ENCODE measurements at regions not wholly inside any gene's neighbourhood (a gene's known extent, or its start where the extent isn't known, plus 50 kb on each side); places are given as distances from the start of the nearest gene placed in this dataset.
"Not testable (repeated sequence)": the region's sequence is repeated elsewhere in the genome, so short reads cannot be mapped to it uniquely, and the experiment has no call there.

DNA sequence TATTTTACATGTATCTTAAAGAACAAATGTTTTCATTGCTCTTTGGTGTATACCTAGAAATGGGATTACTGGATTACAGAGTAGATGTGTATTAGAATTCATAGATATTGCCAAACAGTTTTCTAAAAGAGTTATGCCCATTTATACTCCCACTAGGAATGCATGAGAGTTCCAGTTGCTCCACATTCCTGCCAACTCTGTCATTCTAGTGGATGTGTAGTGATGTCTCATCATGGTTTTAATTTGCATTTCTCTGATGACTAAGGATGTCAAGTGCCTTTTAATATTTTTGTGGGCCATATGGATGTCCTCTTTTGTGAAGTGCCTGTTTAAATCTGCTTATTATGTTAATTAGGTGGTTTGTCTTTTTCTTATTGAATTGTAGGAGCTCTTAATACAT lies 65.6 kb upstream of the BMP2K start:
- H3K4me3 Mint-ChIP-seq, result no peak overlapping the region
- no peak overlapping the region for H3K27ac Mint-ChIP-seq
- H3K36me3 ChIP-seq (replicated peaks in 1 of 2; ENCODE audit: control extremely low read depth in 1 of 2, control insufficient read depth in 1 of 2, extremely low read depth in 1 of 2, insufficient read depth in 2 of 2, low read length in 1 of 2), result no peaks in the 10 kb centered on the region
- H3K27ac ChIP-seq (ENCODE audit: low read length in 2 of 2), result no peak overlapping the region
- H3K4me1 ChIP-seq (ENCODE audit: control insufficient read depth in 2 of 2, insufficient read depth in 2 of 2, low read length in 2 of 2), result peaks cover 15 to 23% of the 10 kb centered on the region in 2 donors
- peaks cover 0 to 5% (median 4%) of the 10 kb centered on the region in 3 donors for H3K9me3 ChIP-seq (ENCODE audit: control extremely low read depth in 1 of 3, control insufficient read depth in 2 of 3, insufficient read depth in 1 of 3, low read length in 2 of 3)
- ATAC-seq (ENCODE audit: low read depth), result no peak
- H3K9me3 Mint-ChIP-seq (ENCODE audit: insufficient read depth), result no peaks in the 10 kb centered on the region
- H3K4me1 Mint-ChIP-seq, result peaks cover 23% of the 10 kb centered on the region
- TF ChIP-seq, protein P1, sequence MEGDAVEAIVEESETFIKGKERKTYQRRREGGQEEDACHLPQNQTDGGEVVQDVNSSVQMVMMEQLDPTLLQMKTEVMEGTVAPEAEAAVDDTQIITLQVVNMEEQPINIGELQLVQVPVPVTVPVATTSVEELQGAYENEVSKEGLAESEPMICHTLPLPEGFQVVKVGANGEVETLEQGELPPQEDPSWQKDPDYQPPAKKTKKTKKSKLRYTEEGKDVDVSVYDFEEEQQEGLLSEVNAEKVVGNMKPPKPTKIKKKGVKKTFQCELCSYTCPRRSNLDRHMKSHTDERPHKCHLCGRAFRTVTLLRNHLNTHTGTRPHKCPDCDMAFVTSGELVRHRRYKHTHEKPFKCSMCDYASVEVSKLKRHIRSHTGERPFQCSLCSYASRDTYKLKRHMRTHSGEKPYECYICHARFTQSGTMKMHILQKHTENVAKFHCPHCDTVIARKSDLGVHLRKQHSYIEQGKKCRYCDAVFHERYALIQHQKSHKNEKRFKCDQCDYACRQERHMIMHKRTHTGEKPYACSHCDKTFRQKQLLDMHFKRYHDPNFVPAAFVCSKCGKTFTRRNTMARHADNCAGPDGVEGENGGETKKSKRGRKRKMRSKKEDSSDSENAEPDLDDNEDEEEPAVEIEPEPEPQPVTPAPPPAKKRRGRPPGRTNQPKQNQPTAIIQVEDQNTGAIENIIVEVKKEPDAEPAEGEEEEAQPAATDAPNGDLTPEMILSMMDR (IDR thresholded peaks at IDR 0.05), result no peak
- no peak for TF ChIP-seq EZH2 (IDR thresholded peaks at IDR 0.05; ENCODE audit: borderline replicate concordance, insufficient read depth, low read depth, low read length, poor library complexity, severe bottlenecking)
- no peak overlapping the region for H3K4me2 ChIP-seq (replicated peaks; ENCODE audit: low read depth, low read length, poor library complexity, severe bottlenecking)
- no peak overlapping the region for H3K9ac ChIP-seq (ENCODE audit: low read length)
- intact Hi-C loops (cut with micrococcal nuclease), result no loop called here
- no peak overlapping the region for H3K4me3 ChIP-seq (ENCODE audit: control extremely low read depth in 1 of 5, extremely low read depth in 1 of 5, insufficient read depth in 1 of 5, low read depth in 2 of 5, low read length in 4 of 5)
- no peaks in the 10 kb centered on the region for H3K27me3 Mint-ChIP-seq
- ChIA-PET CTCF (interaction anchor here (1.3 to 1.7 kb wide), 2 partner anchors 11 to 15 kb away, joined by 3 to 5 read pairs; no protein-coding TSS in a partner anchor), POLR2A (no interaction called here)
- no peaks in the 10 kb centered on the region for H3K79me2 ChIP-seq (ENCODE audit: control insufficient read depth, insufficient read depth, low read length)
- no peak overlapping the region for H2AFZ ChIP-seq (ENCODE audit: insufficient read depth, low read depth, low read length, poor library complexity, severe bottlenecking)
- no peaks in the 10 kb centered on the region for H3K27me3 ChIP-seq (replicated peaks in 1 of 4; ENCODE audit: control extremely low read depth in 1 of 4, control insufficient read depth in 3 of 4, insufficient read depth in 4 of 4, low read length in 3 of 4)
- H4K20me1 ChIP-seq (ENCODE audit: control insufficient read depth, insufficient read depth, low read length, poor library complexity, severe bottlenecking), result no peaks in the 10 kb centered on the region
- DNase-seq, result no peak

DNA sequence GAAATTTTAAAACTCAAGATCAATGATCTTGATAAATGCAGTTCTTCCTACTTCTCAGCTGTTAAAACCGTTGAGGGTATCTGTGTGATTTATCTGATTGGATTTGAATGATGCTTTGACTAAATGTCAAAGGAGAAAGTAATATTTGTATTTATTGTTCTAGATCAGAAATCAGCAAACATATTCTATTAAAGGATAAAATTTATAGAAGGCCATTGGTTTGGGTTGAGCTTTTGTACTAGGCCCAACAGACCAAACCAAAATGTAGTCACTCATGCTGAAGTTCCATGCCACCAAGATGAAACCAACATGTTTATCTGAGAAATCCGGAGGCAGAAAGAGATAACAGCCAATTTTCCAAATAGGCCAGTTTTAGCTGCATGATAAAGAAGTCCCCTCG lies 64.5 kb upstream of the BMP2K start:
- CTCF ChIA-PET, result interaction anchor here (2.4 kb wide), 1 partner anchor 43 kb away, joined by 5 read pairs; no protein-coding TSS in a partner anchor

DNA sequence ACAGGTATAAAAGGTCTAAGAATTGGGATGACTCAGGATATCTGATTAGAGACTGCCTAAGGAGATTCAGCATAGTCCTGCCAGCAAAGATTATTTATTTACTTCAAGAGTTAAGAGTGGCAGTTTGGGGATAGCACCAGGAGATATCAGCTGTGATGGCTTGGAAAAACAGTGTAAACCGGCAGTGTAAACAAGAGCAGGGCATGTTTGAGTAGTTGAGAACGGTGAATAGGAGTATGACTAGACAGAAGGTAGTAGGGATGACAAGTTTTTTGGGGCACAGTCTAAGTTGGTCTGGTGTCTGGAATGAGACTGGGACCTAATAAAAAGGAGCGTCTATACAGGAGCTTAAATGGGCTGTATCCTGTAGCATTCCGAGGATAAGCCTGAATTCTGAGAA lies 61.6 kb upstream of the BMP2K start:
- H3K4me1 Mint-ChIP-seq; H3K27ac Mint-ChIP-seq; ATAC-seq (ENCODE audit: low read depth); H3K9me3 ChIP-seq (ENCODE audit: control extremely low read depth in 1 of 3, control insufficient read depth in 2 of 3, insufficient read depth in 1 of 3, low read length in 2 of 3); H3K4me1 ChIP-seq (ENCODE audit: control insufficient read depth in 2 of 2, insufficient read depth in 2 of 2, low read length in 2 of 2); H3K36me3 ChIP-seq (replicated peaks in 1 of 2; ENCODE audit: control extremely low read depth in 1 of 2, control insufficient read depth in 1 of 2, extremely low read depth in 1 of 2, insufficient read depth in 2 of 2, low read length in 1 of 2); H3K4me3 Mint-ChIP-seq; H3K27me3 Mint-ChIP-seq; H4K20me1 ChIP-seq (ENCODE audit: control insufficient read depth, insufficient read depth, low read length, poor library complexity, severe bottlenecking); H3K79me2 ChIP-seq (ENCODE audit: control insufficient read depth, insufficient read depth, low read length); intact Hi-C loops (cut with micrococcal nuclease); H3K4me2 ChIP-seq (replicated peaks; ENCODE audit: low read depth, low read length, poor library complexity, severe bottlenecking); POLR2A ChIA-PET; H2AFZ ChIP-seq (ENCODE audit: insufficient read depth, low read depth, low read length, poor library complexity, severe bottlenecking); H3K9me3 Mint-ChIP-seq (ENCODE audit: insufficient read depth); H3K9ac ChIP-seq (ENCODE audit: low read length); DNase-seq; H3K4me3 ChIP-seq (ENCODE audit: control extremely low read depth in 1 of 5, extremely low read depth in 1 of 5, insufficient read depth in 1 of 5, low read depth in 2 of 5, low read length in 4 of 5); H3K27ac ChIP-seq (ENCODE audit: low read length in 2 of 2); H3K27me3 ChIP-seq (replicated peaks in 1 of 4; ENCODE audit: control extremely low read depth in 1 of 4, control insufficient read depth in 3 of 4, insufficient read depth in 4 of 4, low read length in 3 of 4); CTCF ChIA-PET: not testable (repeated sequence)
- no CpG with 5 or more reads among the region's 4 CpGs for WGBS (ENCODE audit: insufficient coverage)

More for the DNA sequence above, 64.5 kb upstream of the BMP2K start:
- Histone ChIP-seq H3K4me3 (ENCODE audit: control extremely low read depth in 1 of 5, extremely low read depth in 1 of 5, insufficient read depth in 1 of 5, low read depth in 2 of 5, low read length in 4 of 5) (no peak overlapping the region), H3K27ac (ENCODE audit: low read length in 2 of 2) (no peak overlapping the region), H2AFZ (ENCODE audit: insufficient read depth, low read depth, low read length, poor library complexity, severe bottlenecking) (no peak overlapping the region), H3K4me1 (ENCODE audit: control insufficient read depth in 2 of 2, insufficient read depth in 2 of 2, low read length in 2 of 2) (peaks cover 14 to 15% of the 10 kb centered on the region in 2 donors), H3K4me2 (replicated peaks; ENCODE audit: low read depth, low read length, poor library complexity, severe bottlenecking) (no peak overlapping the region), H3K27me3 (replicated peaks in 1 of 4; ENCODE audit: control extremely low read depth in 1 of 4, control insufficient read depth in 3 of 4, insufficient read depth in 4 of 4, low read length in 3 of 4) (no peaks in the 10 kb centered on the region), H4K20me1 (ENCODE audit: control insufficient read depth, insufficient read depth, low read length, poor library complexity, severe bottlenecking) (no peaks in the 10 kb centered on the region), H3K79me2 (ENCODE audit: control insufficient read depth, insufficient read depth, low read length) (no peaks in the 10 kb centered on the region), H3K9ac (ENCODE audit: low read length) (no peak overlapping the region), H3K9me3 (ENCODE audit: control extremely low read depth in 1 of 3, control insufficient read depth in 2 of 3, insufficient read depth in 1 of 3, low read length in 2 of 3) (peaks cover 0 to 5% (median 4%) of the 10 kb centered on the region in 3 donors), H3K36me3 (replicated peaks in 1 of 2; ENCODE audit: control extremely low read depth in 1 of 2, control insufficient read depth in 1 of 2, extremely low read depth in 1 of 2, insufficient read depth in 2 of 2, low read length in 1 of 2) (no peaks in the 10 kb centered on the region)
- H3K9me3 Mint-ChIP-seq (ENCODE audit: insufficient read depth), result no peaks in the 10 kb centered on the region
- TF ChIP-seq, protein P1 (IDR thresholded peaks at IDR 0.05), result no peak
- no peak for TF ChIP-seq EZH2 (IDR thresholded peaks at IDR 0.05; ENCODE audit: borderline replicate concordance, insufficient read depth, low read depth, low read length, poor library complexity, severe bottlenecking)
- H3K4me1 Mint-ChIP-seq, result peaks cover 13% of the 10 kb centered on the region
- POLR2A ChIA-PET, result interaction anchor here (0.5 kb wide), 1 partner anchor 27 kb away, joined by 8 read pairs; no protein-coding TSS in a partner anchor
- DNase-seq (no peak), ATAC-seq (ENCODE audit: low read depth) (no peak)
- no peak overlapping the region for H3K27ac Mint-ChIP-seq
- WGBS (ENCODE audit: insufficient coverage), result 97% methylated on average over 2 of the region's 3 CpGs
- H3K4me3 Mint-ChIP-seq, result no peak overlapping the region
- no peaks in the 10 kb centered on the region for H3K27me3 Mint-ChIP-seq
- intact Hi-C loops (cut with micrococcal nuclease), result no loop called here

All from B cell (primary cell).